CD4-positive, alpha-beta T cell treated with Interleukin-17A for 1 hour (primary cell): ENCODE measurements at regions not wholly inside any gene's neighbourhood (a gene's known extent, or its start where the extent isn't known, plus 50 kb on each side); places are given as distances from the start of the nearest gene placed in this dataset.

Experiments used
- DNase-seq: peaks from one replicate; pipeline ENCODE4 v3.0.0-alpha.2; 2020

DNA sequence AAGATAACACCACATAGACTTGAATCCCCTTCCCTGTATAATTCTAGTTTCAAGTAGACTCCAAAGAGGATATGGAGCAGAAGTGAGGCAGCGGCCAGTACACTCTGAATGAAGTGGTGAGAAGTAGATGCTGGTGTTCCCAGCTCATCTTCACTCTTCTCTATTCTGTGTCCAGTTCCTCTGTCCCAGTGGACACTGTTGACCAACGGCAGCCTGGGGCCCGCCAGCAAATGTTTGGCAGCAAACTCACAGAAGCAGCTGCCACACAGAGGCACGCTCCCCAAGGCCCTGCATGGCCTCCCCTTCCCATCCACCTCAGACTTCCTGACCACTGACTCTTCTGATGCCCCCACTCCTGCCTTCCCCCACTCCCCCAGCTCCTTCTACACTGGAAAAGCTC, 358.9 kb upstream of the ID4 start:
- no peak for DNase-seq

DNA sequence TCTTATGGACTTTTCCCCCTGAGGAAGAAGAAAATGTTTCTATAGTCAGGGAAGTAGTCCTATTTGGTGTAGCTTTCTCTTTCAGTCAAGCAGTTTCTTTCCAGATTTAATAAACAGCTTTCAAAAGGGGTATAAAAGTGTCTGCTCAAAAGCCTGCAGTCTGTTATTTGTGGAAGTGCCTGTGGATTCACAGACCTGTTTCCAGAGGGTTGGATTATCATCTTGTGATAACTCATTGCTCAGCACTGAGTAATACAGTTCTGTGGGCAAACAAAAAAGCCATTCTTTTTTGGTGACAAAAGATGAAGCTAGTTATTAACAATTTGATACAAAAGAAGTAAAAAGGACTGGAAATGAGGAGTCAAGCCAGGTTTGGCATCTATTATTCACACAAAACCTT, 358.2 kb upstream of the ID4 start:
- no peak for DNase-seq

DNA sequence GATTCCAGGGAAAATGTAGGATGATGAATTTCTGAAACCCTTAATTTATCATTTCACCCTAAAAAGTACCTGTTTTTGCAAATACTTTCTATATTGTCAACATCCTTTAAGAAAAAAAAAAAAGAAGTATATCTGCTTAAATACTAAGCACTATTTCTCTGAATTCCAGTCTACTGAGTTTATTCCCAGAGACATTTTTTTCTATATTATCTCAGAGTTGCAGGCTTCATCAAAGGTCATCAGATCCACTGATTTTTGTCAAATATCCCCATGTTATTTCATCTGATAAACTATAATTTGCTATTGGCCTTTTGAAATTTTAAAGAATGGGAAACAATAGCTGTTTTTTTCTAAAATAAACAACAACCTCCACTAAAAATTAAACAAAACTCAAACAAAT, 357.6 kb upstream of the ID4 start:
- no peak for DNase-seq

DNA sequence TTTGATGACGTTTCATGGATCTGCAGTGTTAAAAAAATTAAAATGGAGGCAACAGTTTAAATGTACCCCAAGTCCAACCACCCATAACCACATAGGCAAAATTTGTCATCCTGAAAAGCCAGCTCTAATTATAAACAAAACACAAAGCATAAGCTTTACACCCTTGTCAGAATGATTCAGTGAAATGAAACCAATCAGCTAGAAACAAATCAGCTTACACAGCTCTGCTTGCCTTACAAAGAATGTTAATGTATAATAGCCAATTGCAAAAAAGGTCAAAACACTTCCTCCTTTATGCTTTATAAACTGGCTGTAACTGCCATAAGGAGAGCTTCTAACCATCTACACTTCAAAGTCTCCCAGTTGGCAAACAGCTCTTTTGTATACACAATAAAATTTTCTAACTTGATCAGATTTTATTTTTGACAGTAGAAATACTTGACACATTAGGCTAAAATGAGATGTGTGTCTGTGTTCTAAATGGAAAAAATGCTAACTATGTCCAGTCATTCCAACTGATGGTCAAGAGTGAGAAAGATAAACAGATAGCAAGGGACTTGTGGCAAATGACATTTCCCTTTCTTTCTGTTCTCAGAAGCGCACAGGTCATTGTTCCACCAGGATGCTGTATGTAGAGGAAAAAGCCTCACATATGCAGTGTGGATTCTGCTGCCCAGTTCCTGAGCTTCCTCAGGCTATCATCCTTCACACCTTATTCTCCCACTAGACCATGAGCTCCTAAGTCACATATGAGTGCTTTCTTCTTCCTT, 344.3 kb upstream of the ID4 start:
- DNase-seq = no peak

DNA sequence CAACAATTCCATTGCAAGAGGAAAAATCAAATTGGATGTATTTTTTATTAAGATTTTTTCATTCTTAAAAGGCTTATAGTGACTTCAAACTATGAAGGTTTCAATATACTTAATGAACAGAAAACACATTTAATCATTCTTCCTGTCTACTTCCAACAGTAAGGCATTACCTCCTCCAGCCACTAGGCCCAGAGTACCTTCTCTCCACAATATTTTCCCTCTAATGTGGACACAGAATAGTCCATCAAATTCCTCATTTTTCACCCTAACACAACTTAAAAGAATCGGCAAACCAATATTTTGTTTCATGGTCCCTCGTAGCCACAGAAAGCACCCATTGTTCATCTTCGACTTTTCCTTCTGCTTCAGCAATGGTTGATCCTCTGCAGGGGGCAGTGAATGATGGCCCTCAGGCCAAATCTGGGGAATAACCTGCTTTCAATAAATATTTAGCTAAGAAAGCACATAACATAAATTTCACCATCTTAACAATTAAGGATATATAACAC, 335.4 kb upstream of the ID4 start:
- no peak for DNase-seq

DNA sequence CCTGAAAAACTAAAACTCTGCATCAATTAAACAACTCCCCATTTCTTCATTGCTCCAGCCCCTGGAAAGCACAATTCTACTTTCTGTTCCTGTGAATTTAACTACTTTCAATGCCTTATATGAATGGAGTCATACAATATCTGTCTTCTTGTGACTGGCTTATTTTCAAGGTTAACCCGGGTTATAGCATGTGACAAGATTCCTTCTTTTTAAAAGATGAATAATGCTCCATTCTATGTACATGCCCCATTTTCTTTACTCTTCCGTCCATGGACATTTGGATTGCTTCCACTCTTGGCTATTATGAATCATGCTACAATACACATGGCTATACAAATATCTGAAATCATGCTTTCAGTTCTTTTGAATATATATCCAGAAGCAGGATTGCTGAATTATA, 334.9 kb upstream of the ID4 start:
- no peak for DNase-seq

DNA sequence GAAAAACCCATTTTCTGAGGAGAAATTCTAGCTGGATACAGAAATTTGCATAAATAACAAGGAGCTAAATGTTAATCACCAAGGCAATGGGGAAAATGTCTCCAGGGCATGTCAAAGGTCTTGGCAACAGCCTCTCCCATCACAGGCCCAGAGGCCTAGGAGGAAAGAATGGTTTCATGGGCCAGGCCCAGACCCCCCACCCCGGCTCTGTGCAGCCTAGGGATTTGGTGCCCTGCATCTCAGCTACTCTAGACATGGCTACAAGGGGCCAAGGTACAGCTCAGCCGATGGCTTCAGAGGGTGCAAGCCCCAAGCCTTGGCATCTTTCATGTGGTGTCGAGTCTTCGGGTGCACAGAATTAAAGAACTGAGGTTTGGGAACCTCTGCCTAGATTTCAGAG, 321.2 kb upstream of the ID4 start:
- no peak for DNase-seq

DNA sequence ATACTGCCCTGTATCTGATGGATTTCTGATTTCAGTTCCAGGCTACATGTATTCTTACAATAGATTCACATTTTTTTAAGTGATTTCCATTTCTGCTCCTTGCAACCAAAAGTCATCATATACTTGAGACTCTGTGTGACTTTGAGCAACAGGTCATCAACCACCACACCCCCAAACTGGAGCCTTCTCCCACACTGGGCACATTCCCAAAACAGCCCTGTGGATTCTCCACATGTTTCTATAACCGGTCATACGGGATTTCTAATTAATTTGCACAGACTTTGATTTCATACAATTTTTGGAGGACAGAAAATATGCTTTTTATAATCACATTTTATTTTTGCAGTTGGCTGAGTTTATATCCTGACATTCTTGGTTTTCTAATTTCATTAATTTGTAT, 317.2 kb upstream of the ID4 start:
- DNase-seq = no peak

DNA sequence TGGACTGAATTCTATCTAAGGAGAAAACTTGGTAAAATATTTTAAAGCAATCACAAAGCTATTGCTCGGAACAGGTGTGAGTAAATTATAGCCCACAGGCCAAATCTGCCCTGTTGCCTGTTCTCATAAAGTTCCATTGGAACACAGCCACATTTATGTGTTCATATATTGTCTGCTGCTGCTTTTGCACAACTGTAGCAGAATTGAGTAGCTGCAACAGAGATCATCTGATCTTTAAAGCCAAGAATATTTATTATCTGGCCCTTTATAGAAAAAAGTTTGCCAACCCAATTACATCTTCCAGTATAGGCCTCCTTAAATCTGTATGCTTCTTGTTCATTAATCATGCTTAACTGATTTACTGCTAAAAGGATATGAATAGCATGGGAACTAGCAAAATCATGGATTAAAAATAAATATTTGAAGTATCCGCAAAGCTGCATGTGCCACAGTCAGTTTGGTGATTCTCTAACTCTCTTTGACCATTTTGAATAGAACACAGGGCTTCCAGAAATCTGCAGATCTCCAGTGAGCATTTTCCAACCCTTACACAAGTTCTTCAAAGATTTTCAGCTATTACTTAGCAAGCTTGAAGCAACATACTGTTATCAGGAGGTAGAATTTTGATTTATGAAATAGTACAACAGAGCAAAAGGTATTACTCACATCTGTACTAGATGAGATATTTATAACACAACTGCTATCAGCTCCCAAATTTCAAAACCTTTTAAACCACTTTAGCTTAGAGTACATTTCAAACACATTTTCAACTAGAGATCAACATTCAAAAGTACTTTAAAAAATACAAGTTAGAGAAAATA, 312.6 kb upstream of the ID4 start:
- no peak for DNase-seq

DNA sequence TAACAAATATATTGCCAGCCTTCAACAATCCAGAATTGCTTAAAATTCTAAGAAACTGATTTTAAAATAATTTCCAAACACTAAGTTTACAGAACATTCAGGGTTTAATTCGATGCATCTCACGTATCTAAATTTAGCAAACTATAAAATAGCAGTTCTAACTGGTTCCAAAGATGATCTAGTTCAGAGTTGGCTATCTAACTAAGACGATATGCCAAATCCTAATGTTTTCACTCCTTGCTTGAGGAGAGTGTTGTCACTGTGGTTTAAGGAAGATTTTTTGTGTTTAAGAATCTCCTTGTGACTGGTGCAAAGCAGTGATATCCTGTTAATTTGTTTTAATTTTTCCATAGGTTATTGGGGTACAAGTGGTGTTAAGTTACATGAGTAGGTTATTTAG, 311.5 kb upstream of the ID4 start:
- no peak for DNase-seq

DNA sequence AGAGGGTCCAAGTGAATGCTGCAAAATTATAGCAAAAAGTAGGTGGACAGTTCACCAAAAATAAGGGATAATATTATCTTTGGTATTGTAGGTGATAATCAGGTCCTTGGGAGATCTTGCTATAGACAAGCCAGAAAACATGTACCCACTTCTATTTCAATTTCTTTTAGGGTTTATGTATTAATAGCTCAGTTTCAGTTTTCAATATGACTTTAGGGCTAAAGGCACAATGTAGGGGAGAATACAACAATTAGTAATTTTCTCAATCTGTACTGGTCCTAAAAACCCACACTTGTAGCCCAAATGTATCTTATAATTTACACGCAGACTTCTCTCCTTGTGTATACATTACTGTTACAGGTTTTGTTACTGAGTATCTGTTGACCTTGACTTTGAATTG, 307.0 kb upstream of the ID4 start:
- DNase-seq = no peak

DNA sequence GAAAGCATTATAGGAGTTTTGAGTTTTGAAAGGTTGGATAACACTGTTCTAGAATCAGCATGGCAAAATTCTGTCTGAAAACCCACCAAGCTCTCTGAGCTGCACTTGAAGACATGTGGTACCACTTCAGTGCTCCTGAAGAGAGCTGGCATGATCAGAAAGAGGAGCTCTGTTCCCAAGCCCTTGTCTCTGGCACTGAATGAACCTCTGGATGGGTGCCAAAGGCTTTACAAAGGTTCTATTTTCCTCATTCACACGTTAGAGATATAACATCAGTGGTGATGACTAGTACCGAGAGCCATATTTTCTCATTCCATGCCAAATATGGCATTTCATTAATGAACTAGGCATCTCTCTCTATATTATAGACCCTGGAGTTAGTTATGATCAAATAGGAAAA, 301.8 kb upstream of the ID4 start:
- DNase-seq = no peak

DNA sequence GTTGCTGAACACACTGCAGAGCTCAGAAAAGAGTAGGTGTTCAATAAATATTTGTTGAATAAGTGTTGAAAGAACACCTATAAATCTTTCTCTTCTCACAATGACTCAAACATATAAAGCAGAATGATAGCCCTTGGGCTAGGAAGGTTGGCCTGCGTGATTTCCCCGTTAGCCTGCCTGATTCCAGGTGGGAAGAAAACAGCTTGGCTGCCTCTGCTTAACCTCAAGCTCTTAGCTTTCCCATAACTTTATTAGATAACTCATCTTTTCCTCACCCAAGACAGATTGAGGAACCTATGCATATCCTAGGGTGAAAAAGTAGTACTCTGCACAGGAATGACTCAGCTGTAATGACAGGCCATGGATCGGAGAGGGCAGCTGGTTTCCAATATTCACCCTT, 300.3 kb upstream of the ID4 start:
- no peak for DNase-seq

DNA sequence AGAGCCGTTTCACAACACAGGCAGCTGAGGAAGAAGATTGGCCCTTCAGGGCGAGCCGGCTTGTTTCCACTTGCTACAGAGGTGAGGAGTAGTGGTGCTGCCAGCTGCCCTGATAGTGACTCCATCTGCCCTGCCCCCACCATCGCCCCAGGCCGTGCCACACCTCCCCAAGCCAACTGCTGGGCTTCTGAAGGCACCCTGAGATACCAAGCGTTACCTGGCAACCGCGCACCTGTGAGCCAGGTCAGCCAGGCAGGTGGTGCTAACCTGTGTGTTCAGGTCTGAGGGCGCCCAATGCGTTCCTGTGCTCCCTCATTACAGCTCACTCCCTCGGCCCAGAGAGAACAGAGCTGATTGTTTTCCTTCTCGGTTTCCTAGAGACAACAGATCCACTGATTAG, 299.1 kb upstream of the ID4 start:
- no peak for DNase-seq

DNA sequence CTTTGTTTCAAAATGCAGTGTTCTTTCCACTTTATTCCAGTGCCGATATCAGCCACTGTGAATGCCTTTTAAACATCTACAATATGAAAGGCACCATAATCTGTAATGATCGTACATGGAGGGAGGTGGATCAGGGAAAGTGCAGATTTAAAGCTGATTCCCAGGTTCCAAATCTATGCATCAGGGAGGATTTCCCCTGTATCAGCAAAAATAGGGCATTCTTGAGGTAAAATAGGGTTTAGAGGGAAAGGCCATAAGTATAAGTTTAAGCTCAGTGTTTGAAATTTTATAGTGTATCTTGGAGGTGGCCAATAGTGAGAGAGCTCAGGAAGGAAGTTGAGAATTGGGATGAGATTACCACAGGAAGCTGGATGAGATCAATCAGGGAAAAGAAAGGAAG, 289.7 kb upstream of the ID4 start:
- DNase-seq = no peak

DNA sequence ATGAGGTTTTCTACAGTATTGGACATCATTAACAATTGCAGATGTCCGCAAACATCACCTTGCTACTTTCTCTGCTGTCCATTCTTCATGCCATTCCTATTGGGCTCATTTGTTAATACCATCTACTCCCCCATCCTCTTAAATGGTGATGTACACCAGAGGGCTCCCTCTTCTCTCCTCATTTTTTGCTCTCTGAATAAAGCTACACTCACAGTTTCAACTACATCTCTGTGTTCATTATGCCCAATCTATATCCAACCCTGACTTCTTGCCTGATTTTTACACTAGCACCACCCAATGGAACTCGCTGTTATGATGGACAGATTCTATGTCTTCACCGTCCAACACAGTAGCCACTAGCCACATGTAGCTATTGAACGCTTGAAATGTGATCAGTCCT, 288.1 kb upstream of the ID4 start:
- DNase-seq = no peak

DNA sequence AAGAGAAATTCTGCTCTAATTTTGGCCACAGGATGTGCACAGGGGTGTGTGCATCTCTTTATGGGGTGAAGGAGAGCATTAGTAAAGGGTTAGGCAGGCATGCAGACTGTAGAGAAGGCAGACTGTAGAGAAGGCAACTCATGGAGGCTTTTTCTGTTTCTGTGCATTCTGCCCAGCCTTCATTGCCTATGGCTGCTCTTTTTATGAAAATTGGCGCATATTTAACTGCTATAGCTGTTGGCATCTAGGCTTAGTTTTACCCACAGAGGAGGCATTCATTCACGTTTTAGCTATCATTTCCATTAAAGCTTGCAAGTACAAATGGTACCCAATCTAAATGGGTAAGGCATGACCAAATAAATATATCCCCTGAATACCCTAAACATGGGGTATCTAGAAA, 286.8 kb upstream of the ID4 start:
- DNase-seq = no peak

DNA sequence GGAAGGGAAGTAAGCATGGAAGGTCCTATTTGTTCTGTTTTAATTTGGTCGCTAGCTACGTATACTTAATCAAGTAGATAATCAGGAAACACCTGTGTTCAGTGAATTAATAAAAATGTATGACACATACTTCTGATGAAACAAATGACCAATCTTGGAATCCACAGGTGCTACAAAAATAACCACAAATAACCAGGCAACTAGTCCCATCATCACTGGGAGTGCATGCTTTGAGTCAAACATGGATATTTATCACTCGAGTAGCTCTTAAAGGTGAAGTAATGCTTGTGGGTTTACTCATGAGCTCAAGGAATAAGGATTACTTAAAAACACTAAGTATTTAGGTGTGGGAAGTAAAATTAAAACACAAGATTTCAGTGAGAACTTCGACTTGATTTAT, 285.6 kb upstream of the ID4 start:
- no peak for DNase-seq

DNA sequence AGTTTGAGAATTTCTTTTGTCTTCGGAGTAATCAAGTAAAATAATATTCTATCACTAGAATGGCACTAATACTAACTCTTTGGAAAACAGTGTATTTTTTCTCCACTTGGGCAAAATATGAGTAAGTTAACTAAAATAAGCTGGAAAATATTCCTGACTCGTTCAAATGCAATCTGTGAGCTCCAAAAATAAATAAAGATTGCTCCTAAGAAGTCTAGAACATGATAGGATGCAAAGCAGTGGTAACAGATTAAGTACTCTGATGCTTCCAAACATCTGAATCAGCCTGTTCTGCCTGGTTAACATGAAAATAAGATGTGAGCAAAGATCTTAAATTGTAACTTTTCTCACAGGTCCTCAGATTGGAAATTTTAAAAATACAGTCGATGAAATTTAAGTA, 285.1 kb upstream of the ID4 start:
- DNase-seq = no peak

DNA sequence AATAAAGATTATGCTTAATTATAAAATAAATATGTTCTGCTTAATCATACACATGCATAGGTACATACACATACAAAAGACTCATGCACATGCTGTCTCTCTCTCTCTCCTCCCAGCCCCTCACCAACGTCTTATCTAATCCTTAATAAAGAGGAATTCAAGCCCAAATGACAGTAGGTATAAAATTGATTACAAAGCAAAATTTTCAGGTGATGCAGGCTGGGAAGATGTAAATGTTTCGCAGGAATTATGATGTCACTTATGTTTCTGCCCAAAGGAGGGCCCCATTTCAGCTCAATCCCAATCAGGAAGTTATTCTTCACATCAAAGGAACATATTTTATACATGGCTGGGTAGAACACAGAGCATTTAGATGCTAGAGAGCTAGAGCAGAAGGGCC, 284.6 kb upstream of the ID4 start:
- DNase-seq = no peak

DNA sequence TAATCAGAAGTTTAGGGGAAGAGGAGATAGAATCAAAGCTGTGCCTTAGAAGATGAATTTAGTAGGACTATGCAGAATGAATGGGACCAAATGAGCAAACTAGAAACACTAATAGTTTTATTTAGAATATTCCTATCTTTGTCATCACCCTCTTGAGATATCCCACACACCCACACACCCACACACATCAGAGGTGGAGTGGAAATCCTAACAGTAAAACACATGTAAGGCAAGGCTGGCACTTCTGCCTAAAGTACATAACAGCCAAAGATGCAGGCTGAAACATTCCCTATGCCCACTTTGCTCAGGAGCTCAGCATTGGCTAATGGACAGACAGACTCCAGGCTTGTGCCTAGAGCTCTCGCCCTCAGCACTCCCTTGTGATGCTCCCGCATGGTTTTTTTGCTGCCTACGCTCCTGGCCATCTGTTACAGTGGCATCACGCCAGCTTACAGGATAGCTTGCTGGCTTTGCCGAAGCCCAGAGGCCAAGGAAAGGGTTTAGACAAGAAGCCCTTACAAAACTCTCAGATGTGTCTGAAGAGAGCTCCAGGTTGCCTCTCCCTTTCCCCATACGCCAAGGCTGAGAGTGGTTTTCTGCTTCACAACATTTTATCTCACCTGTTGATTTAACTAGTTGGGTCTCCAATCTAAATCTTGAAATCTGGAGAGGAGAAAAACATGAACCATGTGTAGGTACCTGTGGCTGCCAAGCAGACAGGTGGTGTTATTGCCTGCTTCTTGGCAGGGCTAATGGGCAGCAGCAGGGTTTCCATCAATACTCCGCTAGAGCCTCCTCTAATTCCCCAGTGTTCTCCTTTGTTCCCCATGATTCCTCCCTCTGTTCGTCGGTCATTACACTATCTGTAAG, 282.6 kb upstream of the ID4 start:
- no peak for DNase-seq

DNA sequence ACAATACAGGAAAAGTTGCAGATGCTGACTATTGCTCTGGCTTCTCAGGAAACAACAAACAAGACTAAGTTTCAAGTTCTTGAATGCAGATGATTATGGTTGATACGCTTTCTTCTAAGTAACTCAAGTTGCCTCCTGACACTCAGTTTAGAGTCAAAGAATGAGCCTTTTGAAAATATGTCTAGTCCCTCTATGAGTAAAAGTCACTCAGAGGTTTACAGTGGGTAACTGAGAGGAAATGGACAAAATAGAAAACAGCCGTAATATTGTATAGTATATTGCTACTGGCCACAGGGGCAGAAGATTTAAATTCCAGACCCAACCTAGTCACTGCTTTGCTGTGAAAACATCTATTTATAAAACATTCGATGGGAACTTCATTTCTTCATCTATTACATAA, 280.0 kb upstream of the ID4 start:
- DNase-seq = no peak

DNA sequence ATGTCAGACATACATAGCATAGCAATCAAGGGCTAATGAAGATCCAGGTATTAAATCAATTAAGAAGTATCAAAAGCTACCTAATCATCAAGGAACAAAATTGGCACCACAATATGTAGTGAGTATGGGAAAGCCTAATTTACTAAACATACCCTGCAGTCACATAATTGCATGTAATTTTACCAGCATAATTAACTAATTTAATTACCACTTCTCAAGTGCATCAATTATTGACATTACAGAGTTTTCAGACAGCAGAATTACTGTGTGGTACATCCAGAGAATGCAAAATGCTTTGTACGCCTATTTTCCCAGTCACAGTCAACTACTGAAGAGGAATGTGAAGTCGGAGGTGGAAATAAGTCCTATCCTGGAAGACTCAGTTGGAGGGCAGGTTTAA, 279.0 kb upstream of the ID4 start:
- no peak for DNase-seq

DNA sequence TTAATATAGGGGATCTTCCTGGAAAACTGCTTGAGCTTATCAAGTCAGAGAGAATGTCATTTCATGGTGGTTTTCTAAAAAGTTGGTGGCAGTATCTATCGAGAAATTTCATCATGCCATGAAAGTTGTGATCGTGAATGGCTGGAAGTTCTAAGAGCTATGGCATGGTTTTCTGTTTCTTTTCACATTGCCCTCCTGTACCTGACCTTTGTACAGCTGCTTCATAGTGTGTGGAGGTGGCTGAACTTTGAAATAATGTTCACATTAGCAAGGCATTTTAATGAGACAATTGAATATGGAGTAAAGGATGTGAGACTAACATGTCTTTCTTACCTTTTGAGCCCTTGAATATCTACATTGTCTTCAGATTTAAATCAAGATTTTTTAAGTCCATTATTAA, 278.2 kb upstream of the ID4 start:
- no peak for DNase-seq
